ENCODE measurements at regions not wholly inside any gene's neighbourhood (a gene's known extent, or its start where the extent isn't known, plus 50 kb on each side); places are given as distances from the start of the nearest gene placed in this dataset.
A peak's percentile ranks its signal among the peaks of the same experiment; 100 is the strongest.

GRCh38 chr2:107648781-107649404, 177.8 kb upstream of the RGPD4 start:
- DNase-seq (peak in 1 of 10 donors; percentile 48), ATAC-seq (no peak)
- Mint-ChIP-seq H3K27me3 (peaks cover 0 to 7% (median 0%) of the 10 kb centered on the region in 5 donors), H3K4me3 (no peak overlapping the region), H3K36me3 (peaks cover 0 to 23% (median 0%) of the 10 kb centered on the region in 3 donors), H3K9me3 (peaks cover 2 to 37% (median 21%) of the 10 kb centered on the region in 9 donors), H3K4me1 (no peaks in the 10 kb centered on the region), H3K27ac (peak overlapping the region in 1 of 10 donors; percentile 67)
- POLR2A ChIA-PET, result no interaction called here

GRCh38 chr2:107657049-107657448, 169.6 kb upstream of the RGPD4 start:
- Mint-ChIP-seq H3K27ac (no peak overlapping the region), H3K4me1 (no peaks in the 10 kb centered on the region), H3K9me3 (peaks cover 0 to 19% (median 4%) of the 10 kb centered on the region in 9 donors), H3K36me3 (no peaks in the 10 kb centered on the region), H3K4me3 (no peak overlapping the region), H3K27me3 (no peaks in the 10 kb centered on the region)
- POLR2A ChIA-PET, result no interaction called here
- DNase-seq, result no peak
- no peak for ATAC-seq

- no peak overlapping the region for H3K27ac Mint-ChIP-seq
- DNase-seq (no peak), ATAC-seq (no peak)
- peaks cover 0 to 22% (median 5%) of the 10 kb centered on the region in 9 donors for H3K9me3 Mint-ChIP-seq
- no peaks in the 10 kb centered on the region for H3K4me1 Mint-ChIP-seq
- no peaks in the 10 kb centered on the region for H3K36me3 Mint-ChIP-seq
- no peak overlapping the region for H3K4me3 Mint-ChIP-seq
- POLR2A ChIA-PET, result no interaction called here
- no peaks in the 10 kb centered on the region for H3K27me3 Mint-ChIP-seq
Observed at GRCh38 chr2:107663632-107664031, 163.1 kb upstream of the RGPD4 start.

GRCh38 chr2:107669335-107669734, 157.4 kb upstream of the RGPD4 start:
- H3K27me3 Mint-ChIP-seq, result no peaks in the 10 kb centered on the region
- POLR2A ChIA-PET, result no interaction called here
- ATAC-seq (no peak), DNase-seq (no peak)
- peaks cover 0 to 10% (median 0%) of the 10 kb centered on the region in 3 donors for H3K36me3 Mint-ChIP-seq
- no peaks in the 10 kb centered on the region for H3K4me1 Mint-ChIP-seq
- no peak overlapping the region for H3K4me3 Mint-ChIP-seq
- H3K27ac Mint-ChIP-seq, result no peak overlapping the region
- H3K9me3 Mint-ChIP-seq, result peaks cover 0 to 24% (median 14%) of the 10 kb centered on the region in 9 donors

GRCh38 chr2:107681936-107682335, 144.8 kb upstream of the RGPD4 start:
- Mint-ChIP-seq H3K9me3 (peaks cover 0 to 14% (median 0%) of the 10 kb centered on the region in 9 donors), H3K4me3 (no peak overlapping the region), H3K4me1 (no peaks in the 10 kb centered on the region), H3K27ac (no peak overlapping the region), H3K27me3 (no peaks in the 10 kb centered on the region), H3K36me3 (no peaks in the 10 kb centered on the region)
- POLR2A ChIA-PET, result no interaction called here
- DNase-seq, result no peak
- ATAC-seq, result no peak

- no peaks in the 10 kb centered on the region for H3K27me3 Mint-ChIP-seq
- POLR2A ChIA-PET, result no interaction called here
- H3K4me3 Mint-ChIP-seq, result no peak overlapping the region
- no peaks in the 10 kb centered on the region for H3K4me1 Mint-ChIP-seq
- ATAC-seq, result no peak
- DNase-seq, result no peak
- no peak overlapping the region for H3K27ac Mint-ChIP-seq
- no peaks in the 10 kb centered on the region for H3K36me3 Mint-ChIP-seq
- peaks cover 0 to 9% (median 0%) of the 10 kb centered on the region in 9 donors for H3K9me3 Mint-ChIP-seq
Observed at GRCh38 chr2:107684421-107684820, 142.3 kb upstream of the RGPD4 start.

- POLR2A ChIA-PET, result no interaction called here
- H3K9me3 Mint-ChIP-seq, result peaks cover 0 to 6% (median 0%) of the 10 kb centered on the region in 9 donors
- H3K27me3 Mint-ChIP-seq, result no peaks in the 10 kb centered on the region
- no peak for ATAC-seq
- H3K27ac Mint-ChIP-seq, result no peak overlapping the region
- no peak overlapping the region for H3K4me3 Mint-ChIP-seq
- H3K4me1 Mint-ChIP-seq, result no peaks in the 10 kb centered on the region
- no peak for DNase-seq
- no peaks in the 10 kb centered on the region for H3K36me3 Mint-ChIP-seq
Observed at GRCh38 chr2:107685421-107685986, 141.2 kb upstream of the RGPD4 start.

GRCh38 chr2:107687073-107687472, 139.6 kb upstream of the RGPD4 start:
- POLR2A ChIA-PET, result no interaction called here
- ATAC-seq, result no peak
- H3K27ac Mint-ChIP-seq, result no peak overlapping the region

GRCh38 chr2:107688135-107688534, 138.6 kb upstream of the RGPD4 start:
- DNase-seq (no peak), ATAC-seq (no peak)
- Mint-ChIP-seq H3K27ac (no peak overlapping the region), H3K4me3 (no peak overlapping the region), H3K4me1 (no peaks in the 10 kb centered on the region), H3K9me3 (peaks cover 0 to 6% (median 0%) of the 10 kb centered on the region in 9 donors), H3K36me3 (no peaks in the 10 kb centered on the region), H3K27me3 (no peaks in the 10 kb centered on the region)
- POLR2A ChIA-PET, result no interaction called here

More at GRCh38 chr2:107687073-107687472, 139.6 kb upstream of the RGPD4 start:
- no peaks in the 10 kb centered on the region for H3K36me3 Mint-ChIP-seq
- H3K4me3 Mint-ChIP-seq, result no peak overlapping the region
- DNase-seq, result no peak
- H3K4me1 Mint-ChIP-seq, result no peaks in the 10 kb centered on the region
- no peaks in the 10 kb centered on the region for H3K27me3 Mint-ChIP-seq
- peaks cover 0 to 6% (median 0%) of the 10 kb centered on the region in 9 donors for H3K9me3 Mint-ChIP-seq

- no peak overlapping the region for H3K27ac Mint-ChIP-seq
- H3K4me3 Mint-ChIP-seq, result no peak overlapping the region
- ATAC-seq, result no peak
- no peaks in the 10 kb centered on the region for H3K4me1 Mint-ChIP-seq
- no peak for DNase-seq
- H3K27me3 Mint-ChIP-seq, result peaks cover 0 to 5% (median 0%) of the 10 kb centered on the region in 5 donors
- POLR2A ChIA-PET, result no interaction called here
- H3K36me3 Mint-ChIP-seq, result no peaks in the 10 kb centered on the region
- peaks cover 0 to 6% (median 0%) of the 10 kb centered on the region in 9 donors for H3K9me3 Mint-ChIP-seq
Observed at GRCh38 chr2:107693604-107694003, 133.1 kb upstream of the RGPD4 start.

- Mint-ChIP-seq H3K9me3 (peaks cover 0 to 2% (median 0%) of the 10 kb centered on the region in 9 donors), H3K27me3 (peaks cover 0 to 5% (median 0%) of the 10 kb centered on the region in 5 donors), H3K4me1 (no peaks in the 10 kb centered on the region), H3K27ac (peak overlapping the region in 1 of 10 donors; percentile 31), H3K36me3 (no peaks in the 10 kb centered on the region), H3K4me3 (no peak overlapping the region)
- POLR2A ChIA-PET, result no interaction called here
- no peak for ATAC-seq
- DNase-seq, result no peak
Observed at GRCh38 chr2:107694667-107695066, 132.0 kb upstream of the RGPD4 start.

GRCh38 chr2:107697385-107697784, 129.3 kb upstream of the RGPD4 start:
- DNase-seq, result no peak
- POLR2A ChIA-PET, result no interaction called here
- H3K27ac Mint-ChIP-seq, result no peak overlapping the region
- no peak for ATAC-seq
- H3K27me3 Mint-ChIP-seq, result peaks cover 0 to 5% (median 1%) of the 10 kb centered on the region in 5 donors
- peaks cover 0 to 3% (median 0%) of the 10 kb centered on the region in 9 donors for H3K9me3 Mint-ChIP-seq
- H3K36me3 Mint-ChIP-seq, result no peaks in the 10 kb centered on the region
- no peak overlapping the region for H3K4me3 Mint-ChIP-seq
- H3K4me1 Mint-ChIP-seq, result no peaks in the 10 kb centered on the region

GRCh38 chr2:107698861-107699260, 127.8 kb upstream of the RGPD4 start:
- Mint-ChIP-seq H3K9me3 (peaks cover 0 to 3% (median 0%) of the 10 kb centered on the region in 9 donors), H3K4me1 (no peaks in the 10 kb centered on the region), H3K27me3 (peaks cover 0 to 5% (median 1%) of the 10 kb centered on the region in 5 donors), H3K4me3 (no peak overlapping the region), H3K36me3 (no peaks in the 10 kb centered on the region), H3K27ac (no peak overlapping the region)
- ATAC-seq (no peak), DNase-seq (no peak)
- POLR2A ChIA-PET, result no interaction called here

- H3K4me3 Mint-ChIP-seq, result no peak overlapping the region
Observed at GRCh38 chr2:107700073-107700472, 126.6 kb upstream of the RGPD4 start.

More at GRCh38 chr2:107700073-107700472, 126.6 kb upstream of the RGPD4 start:
- ATAC-seq (no peak), DNase-seq (no peak)
- POLR2A ChIA-PET, result no interaction called here
- Mint-ChIP-seq H3K36me3 (no peaks in the 10 kb centered on the region), H3K27me3 (peaks cover 0 to 1% (median 0%) of the 10 kb centered on the region in 5 donors), H3K9me3 (peaks cover 0 to 3% (median 0%) of the 10 kb centered on the region in 9 donors), H3K4me1 (no peaks in the 10 kb centered on the region), H3K27ac (no peak overlapping the region)

Measured in naive thymus-derived CD8-positive, alpha-beta T cell (primary cell).